HK-2 (cell line): ENCODE measurements at regions not wholly inside any gene's neighbourhood (a gene's known extent, or its start where the extent isn't known, plus 50 kb on each side); places are given as distances from the start of the nearest gene placed in this dataset.
"Not testable (repeated sequence)": the region's sequence is repeated elsewhere in the genome, so short reads cannot be mapped to it uniquely, and the experiment has no call there.

Experiments
- DNase-seq: peaks from one replicate; pipeline ENCODE4 v3.0.0-alpha.2; 2018; ENCODE audit not compliant: unreplicated experiment

DNA sequence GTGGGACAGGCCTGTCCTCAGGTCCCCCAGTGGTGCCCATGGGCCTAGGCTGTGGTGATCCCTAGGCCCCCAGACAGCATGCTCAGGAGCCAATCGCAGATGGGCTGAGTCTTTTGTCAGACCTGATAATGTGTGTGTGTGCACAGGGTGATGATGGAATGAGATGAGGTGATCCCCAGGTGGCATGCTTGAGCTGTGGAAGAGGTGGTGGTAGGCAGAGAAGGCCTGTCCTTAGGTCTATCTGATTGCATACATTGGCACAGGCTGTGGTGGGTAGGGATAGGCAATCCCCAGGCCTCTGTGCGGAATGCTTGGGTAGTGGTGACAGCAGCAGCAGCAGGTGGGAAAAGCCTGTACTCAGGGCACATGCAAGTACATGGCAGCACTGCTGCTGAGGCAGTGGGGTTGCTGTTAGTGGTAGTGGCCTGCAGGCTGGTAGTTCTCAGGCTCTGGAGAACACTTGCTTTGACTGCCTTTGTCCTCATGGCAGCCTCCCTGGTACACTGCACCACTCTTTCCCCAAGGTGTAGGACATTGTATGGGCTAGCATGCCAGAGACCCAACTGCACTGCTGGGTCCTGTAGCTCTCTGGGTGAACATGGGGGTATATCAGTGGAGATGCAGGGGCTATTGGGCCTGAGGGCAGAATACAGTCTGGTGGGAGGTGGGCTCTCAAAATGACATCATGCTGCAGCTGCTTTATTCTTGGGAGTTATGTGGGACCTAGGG lies 260.9 kb upstream of the PLPP4 start:
- DNase-seq = no peak

DNA sequence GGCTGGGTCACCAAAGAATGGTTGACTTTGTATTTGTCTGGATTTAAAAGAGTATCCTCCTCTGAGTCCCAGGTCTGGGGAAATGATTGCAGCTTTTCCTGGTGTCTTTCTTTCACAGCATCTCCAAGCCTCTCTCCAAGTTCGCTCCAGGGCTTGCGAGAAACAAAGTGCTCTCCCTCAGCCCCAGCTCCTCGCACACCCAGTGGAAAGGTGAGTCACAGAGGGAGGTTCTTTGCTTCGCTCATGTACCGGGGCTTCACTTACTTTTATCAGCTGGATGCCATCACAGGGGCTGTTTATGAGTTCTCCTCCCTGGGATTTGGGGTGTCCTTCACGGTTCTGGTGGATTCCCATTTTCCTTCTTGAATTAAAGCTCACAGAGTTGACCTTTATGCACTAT lies 252.2 kb upstream of the PLPP4 start:
- no peak for DNase-seq

DNA sequence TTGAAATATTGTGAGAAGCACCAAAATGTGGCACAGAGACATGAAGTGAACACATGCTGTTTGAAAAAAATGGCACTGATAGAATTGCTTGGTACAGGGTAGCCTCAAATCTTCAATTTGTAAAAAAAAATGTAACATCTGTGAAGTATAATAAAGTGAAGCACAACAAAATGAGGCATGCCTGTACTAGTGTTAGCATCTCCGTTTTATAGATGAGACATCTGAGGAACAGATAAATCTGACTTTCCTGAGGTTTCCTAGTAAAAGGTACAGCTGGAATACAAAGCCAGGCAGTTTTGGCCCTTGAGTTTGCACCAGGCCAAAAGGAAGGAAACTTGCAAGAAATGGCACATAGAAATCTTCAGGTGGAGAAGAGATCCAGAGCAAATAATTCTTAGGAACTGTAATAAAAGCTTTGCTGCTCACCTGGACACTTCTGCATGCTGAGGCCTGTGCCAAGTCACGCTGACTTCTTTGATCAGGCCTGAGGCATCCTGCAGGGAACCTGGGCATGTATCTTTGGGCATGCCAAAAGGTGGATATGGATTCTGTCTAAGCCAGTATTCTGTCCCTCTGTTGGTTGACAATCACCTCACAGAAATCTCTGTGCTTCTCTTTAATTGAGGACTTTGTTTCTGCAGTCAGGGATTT lies 251.5 kb upstream of the PLPP4 start:
- DNase-seq = no peak

DNA sequence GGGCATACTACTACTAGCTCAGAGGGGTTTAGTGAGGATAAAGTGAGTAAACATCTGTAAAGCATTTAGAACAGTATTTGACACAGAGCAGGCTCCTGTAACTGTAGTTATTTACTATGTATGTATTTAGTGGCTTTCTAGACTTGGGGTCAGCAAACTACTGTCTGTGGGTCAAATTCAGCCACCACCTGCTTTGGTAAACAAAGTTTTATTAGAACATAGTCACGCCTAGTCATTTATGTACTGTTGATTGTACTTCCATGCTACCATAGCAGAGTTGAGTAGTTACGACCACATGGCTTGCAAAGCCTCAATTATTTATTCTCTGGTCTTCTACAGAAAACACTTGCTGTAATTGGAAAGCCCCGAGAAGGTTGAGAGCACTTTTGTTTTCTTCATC lies 248.5 kb upstream of the PLPP4 start:
- no peak for DNase-seq

DNA sequence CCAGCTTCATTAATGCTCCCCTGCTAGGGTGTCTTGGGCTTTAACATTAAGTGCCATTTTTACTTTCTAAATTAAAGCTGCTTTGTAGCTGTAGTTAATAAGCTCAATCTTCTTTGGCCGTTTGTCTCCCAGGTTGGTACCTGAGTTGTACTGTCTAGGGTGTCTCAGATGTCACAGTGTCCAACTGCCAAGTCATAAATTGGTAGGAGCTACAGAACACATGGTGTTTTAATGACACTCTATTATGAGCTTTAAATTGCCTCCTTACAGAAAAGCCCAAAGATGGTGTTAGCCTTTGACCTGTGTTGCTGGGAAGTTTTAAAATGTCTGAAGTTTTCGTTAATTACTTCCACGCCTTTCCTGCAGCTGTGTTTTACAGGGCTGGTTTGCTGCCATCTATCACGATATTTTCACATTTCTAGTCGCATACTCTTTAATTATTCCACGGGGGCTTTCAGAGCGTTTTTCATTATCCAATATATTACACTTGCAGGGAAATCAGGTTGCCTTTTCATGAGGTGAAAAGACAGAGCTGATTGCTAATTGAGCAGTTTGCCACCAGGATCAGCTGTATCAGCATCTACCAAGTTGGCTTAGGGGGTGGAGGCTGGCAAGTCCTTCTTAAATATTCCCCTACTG lies 247.8 kb upstream of the PLPP4 start:
- no peak for DNase-seq

DNA sequence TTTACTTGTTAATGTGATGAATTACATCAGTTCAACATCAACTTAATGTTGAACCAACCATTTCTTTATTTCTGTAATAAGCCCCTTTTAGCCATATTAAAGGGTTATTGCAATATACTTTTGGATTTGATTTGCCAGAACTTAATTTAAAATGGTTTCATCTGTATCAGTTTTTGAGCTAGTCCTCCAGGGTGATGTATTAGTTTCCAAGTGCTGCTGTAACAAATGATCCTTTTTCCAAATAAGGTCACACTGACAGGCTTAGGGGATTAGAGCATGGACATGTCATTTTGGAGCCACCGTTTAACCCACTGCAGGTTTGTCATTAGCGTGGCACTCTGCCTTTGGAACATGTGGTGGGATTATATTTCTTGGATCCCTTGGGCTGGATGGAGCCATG lies 244.8 kb upstream of the PLPP4 start:
- no peak for DNase-seq

DNA sequence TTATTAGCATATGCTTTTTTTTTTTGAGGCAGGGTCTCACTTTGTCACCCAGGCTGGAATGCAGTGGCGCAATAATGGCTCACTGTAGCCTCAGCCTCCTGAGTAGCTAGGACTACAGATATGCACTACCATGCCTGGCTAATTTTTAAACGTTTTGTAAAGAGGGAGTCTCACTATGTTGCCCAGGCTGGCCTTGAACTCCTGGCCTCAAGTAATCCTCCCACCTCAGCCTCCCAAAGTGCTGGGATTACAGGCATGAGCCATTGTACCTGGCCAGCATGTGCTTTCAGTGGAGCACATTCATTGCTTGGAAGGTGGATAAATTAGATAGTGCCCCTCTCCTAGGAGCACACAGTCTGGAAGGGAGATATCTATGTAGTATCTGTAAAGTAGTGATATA lies 243.7 kb upstream of the PLPP4 start:
- DNase-seq = not testable (repeated sequence)

DNA sequence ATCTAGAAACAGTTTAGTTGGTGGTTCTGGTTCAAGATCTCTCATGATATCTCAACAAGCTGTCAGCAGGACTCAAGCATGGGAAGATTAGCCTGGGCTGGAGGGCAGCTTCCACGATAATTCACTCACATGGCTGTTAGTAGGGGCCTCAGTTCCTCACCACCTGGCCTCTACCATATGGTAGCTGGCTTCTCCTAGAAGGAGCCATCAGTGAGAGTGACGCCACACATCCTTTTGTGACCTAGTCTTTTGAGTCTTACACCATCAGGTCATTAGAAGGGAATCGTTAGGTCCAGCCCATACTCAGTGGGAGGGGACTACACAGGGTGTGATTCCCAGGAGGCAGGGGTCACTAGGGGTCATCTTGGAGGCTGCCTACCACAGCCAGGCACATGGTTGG lies 239.3 kb upstream of the PLPP4 start:
- no peak for DNase-seq

DNA sequence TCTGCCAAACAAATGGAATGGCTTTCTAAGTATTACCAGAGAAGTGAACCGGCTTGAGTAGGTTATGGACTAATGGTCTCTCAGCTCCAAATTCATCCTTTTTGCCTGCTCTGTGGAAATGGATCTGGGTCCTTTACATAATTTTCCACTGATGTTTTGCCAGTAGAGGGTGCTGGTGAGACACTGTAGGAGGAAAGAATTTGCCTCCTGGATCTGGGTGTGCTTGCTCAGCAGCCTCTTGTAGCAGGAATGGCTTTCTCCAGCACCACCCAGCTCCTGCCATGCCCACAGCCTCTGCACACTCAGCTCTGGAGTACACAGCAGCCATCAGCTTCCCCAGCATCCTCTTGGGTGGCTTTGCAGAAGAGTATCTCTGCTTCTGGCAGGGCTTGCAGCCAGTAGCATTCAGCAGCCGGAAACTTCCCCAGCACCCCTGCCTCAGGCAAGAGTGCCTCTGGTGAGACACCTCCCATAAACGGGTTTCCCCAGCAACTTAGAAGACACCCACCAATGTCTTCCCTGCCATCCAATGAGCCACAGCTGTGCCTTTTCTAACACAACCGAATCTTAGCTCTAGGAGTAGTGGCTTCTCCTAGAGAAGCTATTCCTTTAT lies 235.0 kb upstream of the PLPP4 start:
- DNase-seq = peak; percentile 43

DNA sequence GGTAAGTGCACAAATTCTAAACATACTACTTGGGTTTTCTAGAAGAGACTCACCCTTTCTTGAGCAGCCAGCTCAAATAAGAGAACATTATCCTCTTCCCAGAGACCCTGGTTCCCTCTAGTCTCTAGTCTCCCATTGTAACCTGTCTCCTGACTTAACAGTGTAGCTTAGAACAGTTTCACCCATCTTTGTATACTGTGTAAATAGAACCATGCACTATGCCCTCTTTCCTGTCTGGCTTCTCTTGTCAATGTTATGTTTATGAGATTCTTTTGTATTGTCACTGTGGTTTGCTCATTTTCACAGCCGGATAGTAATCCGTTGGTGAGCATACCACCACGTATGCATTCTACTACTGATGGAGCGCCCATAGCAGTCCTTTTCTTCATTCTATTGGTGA lies 227.4 kb upstream of the PLPP4 start:
- DNase-seq = no peak

DNA sequence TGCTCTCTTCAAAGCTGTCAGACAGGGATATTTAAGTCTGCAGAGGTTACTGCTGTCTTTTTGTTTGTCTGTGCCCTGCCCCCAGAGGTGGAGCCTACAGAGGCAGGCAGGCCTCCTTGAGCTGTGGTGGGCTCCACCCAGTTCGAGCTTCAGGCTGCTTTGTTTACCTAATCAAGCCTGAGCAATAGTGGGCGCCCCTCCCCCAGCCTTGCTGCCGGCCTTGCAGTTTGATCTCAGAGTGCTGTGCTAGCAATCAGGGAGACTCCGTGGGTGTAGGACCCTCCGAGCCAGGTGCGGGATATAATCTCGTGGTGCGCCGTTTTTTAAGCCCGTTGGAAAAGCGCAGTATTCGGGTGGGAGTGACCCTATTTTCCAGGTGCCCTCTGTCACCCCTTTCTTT lies 217.3 kb upstream of the PLPP4 start:
- not testable (repeated sequence) for DNase-seq

DNA sequence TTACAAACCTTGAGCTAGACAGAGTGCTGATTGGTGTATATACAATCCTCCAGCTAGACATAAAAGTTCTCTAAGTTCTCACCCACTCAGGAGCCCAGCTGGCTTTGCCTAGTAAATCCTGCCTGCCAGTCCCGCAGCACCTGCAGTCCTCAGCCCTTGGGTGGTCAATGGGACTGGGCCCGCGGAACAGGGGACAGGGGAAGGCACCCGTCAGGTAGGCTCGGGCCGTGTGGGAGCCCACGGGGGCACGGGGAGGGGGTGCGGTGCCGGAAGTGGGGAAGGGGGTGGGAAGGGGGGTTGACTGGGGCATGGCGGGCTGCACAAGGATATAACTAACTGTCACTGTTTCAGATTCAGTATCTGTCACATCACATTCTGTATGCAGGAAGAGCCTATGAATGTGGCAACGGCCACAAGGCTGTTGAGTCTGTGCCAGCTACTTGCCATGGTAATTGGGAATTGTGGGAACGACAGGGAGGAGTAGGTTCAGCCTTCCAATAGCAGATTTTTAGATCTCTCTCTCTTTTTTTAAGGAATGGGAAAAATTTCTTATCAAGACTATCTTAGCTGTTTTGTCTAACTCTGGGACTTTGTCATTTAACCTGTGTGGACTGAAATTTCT lies 205.1 kb upstream of the PLPP4 start:
- DNase-seq = no peak

DNA sequence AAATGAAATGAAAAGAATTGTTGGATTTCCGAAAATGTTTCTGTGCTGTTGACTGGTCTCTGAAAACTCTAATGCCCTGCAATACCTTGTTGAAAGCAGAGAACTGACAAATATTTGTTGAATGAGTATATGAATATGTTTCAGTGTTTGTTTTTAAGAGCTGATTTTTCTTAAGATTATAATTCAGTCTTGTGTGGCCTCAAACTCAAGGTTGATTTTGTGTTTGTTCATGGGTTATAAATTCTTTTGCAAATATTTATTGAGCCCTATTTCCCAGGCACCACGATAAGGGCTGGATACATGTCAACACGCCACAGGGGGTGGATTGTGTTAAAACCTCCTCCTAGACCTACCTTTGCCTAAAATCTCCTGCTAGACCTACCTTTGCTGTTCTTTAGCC lies 203.9 kb upstream of the PLPP4 start:
- no peak for DNase-seq

DNA sequence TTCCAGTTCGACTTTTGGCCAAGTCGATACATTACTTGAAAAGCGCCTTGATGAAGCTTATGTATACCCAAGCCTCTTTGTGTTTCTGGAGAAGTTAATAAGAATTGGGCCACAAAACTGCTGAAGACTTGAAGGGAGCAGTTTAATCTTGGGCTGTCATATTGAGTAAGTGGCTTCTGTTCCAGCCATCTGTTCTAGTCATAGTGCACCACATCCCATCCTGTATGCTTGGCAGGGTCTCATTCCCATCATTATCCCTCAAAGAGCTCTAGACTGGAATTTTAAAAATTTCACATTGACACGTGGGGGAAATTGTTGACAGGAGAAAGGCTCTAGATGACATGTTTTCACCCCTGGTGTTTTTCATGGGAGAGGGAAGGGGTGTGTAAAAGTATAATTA lies 196.6 kb upstream of the PLPP4 start:
- DNase-seq = no peak

DNA sequence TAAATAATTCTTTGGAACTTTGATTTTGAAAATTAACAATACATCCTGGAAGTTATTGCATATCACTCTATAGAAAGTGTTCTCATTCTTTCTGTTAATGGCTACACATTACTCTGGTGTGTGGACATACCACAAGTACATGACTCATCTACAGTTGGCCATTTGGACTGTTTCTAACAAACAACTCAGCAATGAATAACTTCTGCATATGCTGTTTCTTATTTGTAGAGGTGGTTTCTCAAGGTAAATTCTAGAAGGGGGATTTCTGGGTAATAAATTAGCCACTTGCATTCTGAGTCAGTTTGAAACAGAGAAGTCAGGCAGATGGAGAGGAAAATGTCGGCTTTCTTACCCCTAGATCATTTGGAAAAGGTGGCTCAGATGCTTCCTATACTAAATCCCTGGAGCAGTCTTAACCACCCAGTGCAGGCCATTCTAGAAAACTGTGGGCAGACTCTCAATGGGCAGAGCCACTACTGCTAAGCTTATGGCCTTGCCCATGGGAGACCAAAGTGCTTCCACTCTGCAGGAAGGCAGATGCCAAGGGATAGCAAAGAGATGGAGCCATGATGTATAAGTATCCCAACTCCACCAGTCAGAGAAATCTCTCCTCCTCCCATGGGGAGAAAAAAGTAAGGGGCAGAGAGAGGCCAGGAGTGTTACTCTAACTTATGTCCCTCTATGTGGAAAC lies 194.0 kb upstream of the PLPP4 start:
- DNase-seq = no peak

DNA sequence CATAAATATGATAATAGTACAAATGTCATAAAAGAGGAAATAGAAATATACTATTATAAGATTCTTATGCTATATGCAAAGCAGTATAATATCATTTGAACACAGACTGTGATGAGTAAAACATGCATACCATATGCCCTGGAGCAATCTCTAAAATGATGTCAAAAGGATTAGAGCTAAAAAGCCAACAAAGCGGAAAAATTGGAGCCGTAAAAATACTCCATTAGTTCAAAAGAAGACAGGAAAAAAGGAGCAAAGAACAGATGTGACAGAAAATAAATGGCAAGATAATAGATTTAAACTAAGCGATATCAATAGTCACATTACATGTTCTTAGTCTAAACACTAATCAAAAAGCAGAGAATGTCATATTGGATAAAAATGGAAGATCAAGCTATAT lies 191.0 kb upstream of the PLPP4 start:
- DNase-seq = no peak

DNA sequence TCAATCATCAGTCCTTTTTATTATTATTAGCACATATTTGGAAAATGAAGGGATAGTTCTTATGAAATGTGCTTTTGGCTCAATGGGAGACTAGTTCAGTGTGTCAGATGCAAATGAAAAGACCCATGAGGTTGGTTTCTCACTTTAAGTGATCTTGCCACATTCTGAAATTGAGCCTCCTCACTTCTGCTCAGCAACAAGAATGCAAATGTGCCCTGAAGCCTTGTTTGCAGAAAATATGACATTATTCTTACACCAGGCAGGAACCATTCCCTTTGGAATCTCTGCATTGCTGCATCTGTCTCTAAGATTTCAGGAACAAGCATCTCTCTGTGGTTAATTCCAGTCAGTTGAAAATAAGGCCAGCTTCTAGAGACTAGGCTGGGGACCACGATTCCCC lies 186.1 kb upstream of the PLPP4 start:
- no peak for DNase-seq

DNA sequence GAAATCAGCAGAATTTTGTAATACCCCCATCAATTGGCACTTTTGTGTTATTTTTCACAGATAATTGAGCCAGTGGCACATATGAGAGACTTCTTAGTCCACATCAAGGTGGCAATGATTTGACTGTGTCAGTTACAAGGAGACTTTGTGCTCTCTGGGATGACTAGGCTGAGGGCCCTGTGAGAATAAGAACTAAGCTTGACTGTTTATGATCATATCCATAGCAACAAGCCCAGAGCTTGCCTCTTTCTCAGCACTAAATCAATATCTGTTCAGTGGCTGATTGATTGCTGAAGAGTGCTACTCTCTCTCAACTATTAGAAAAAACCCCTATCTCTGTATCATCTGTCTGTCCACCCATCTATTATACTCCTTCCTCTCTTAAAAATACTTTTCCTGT lies 185.3 kb upstream of the PLPP4 start:
- DNase-seq = no peak

DNA sequence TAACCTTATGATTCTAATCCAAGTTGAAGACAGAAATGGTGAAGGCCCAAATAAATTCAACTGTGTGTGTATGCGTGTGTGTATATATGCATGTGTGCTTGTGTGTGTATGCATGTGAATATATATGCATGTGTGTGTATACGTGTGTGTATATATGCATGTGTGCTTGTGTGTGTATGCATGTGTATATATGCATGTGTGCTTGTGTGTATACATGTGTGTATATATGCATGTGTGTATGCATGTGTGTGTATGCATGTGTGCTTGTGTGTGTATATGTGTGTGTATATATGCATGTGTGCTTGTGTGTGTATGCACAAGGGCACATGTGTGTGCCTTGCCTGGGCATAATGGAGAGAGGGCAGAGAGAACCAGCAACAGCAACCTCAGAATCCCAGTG lies 184.7 kb upstream of the PLPP4 start:
- DNase-seq = no peak

DNA sequence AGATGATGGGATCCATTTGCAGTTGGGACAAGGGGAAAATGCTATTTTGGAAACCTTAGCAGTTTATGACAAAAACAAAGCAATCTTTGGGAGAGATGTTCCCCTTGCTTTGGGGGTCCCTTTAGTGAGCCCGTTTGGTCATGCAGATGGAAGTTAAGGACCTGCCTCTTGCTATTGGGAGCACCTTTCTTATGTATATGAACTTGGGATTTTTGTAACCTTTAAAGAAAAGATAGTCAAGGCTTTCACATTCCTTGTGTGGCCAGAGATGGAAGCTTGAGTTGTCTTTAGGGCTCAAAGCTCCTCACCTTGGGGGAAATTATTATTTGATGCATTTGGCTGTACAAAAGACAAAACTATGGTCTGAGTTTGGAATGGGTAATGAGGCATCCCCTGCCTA lies 179.0 kb upstream of the PLPP4 start:
- DNase-seq = no peak

DNA sequence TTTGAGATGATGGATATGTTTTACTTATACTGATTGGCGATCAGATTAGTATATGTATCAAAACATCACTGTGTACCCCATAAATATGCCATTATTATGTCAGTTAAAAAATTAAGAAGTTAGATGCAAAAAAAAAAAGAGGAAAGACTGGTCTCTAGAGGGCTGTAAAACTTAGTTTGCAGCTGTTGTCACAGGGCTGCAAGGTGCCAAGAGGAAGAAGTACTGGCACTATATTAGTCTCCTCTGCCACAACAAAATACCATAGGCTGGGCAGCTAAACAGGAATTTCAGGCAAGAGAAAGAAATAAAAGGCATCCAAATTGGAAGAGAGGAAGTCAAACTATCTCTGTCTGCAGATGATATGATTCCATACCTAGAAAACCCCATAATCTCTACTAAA lies 177.8 kb upstream of the PLPP4 start:
- DNase-seq = no peak

DNA sequence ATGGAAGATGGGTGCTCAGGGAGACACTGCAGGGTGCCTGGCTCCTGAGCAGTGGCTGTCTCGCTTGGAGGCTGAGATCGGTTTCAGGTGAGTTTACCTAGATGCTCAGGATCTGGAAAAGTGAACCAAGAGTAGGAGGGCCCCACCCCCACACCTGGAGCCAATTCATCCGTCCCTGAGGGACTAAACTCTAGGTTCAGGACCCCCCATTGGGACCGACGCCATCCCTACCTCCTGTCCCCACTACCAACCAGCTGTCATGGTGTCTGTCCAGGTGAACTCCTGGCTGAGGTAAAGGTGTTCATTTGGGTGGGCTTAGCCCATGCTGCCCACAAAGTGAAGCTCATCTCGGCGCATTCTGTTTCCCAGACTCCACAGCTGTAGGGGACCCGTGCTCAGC lies 174.6 kb upstream of the PLPP4 start:
- DNase-seq = no peak
